H1 (cell line): ENCODE measurements at regions not wholly inside any gene's neighbourhood (a gene's known extent, or its start where the extent isn't known, plus 50 kb on each side); places are given as distances from the start of the nearest gene placed in this dataset.

Source experiments
- CTCF ChIA-PET: fragments of 300-600 bp; sonication (Branson Sonifier 250); formaldehyde crosslinking; loops from one replicate; lab custom pipeline; 2021; ENCODE audit not compliant: partially characterized antibody; lab: Charles Lee
- POLR2A ChIA-PET: fragments of 300-600 bp; sonication (Branson Sonifier 250); formaldehyde crosslinking; loops from one replicate; lab custom pipeline; 2021; ENCODE audit warnings: inconsistent platforms; ENCODE audit not compliant: partially characterized antibody; lab: Charles Lee
- DNase-seq, 2 experiments: peaks; one replicate each; pipeline versions ENCODE4 v3.0.0 to v3.0.0-alpha.2; 2010 to 2022; ENCODE audit warnings: low spot score in 2 of 2, low read depth in 1 of 2, mixed read lengths in 1 of 2
- FAIRE-seq: peaks from 2 replicates; lab custom pipeline; 2011; peaks lifted over from hg19 to GRCh38; lab: Jason Lieb, UNC
- H2AFZ ChIP-seq: 2 replicates; pipeline ENCODE4 v1.8.1; 2012; ENCODE audit warnings: low read length, inconsistent platforms
- H2AK5ac ChIP-seq: 2 replicates; pipeline ENCODE4 v1.6.1; 2013; ENCODE audit warnings: low read depth, low read length
- H2BK120ac ChIP-seq: replicated peaks from 2 replicates; pipeline ENCODE3; 2013; ENCODE audit warnings: low read depth, low read length, inconsistent platforms
- H2BK12ac ChIP-seq: 2 replicates; pipeline ENCODE4 v1.6.1; 2013; ENCODE audit warnings: low read depth, low read length
- H2BK15ac ChIP-seq: 2 replicates; pipeline ENCODE4 v1.6.1; 2013; ENCODE audit warnings: low read length
- H2BK20ac ChIP-seq: 2 replicates; pipeline ENCODE4 v1.6.1; 2013; ENCODE audit warnings: low read length
- H2BK5ac ChIP-seq: 2 replicates; pipeline ENCODE4 v1.6.1; 2013; ENCODE audit warnings: low read depth, low read length
- H3K14ac ChIP-seq: 2 replicates; pipeline ENCODE4 v1.6.1; 2013; ENCODE audit warnings: inconsistent platforms; ENCODE audit not compliant: insufficient read length
- H3K18ac ChIP-seq: 2 replicates; pipeline ENCODE4 v1.6.1; 2013; ENCODE audit warnings: low read length; ENCODE audit errors: extremely low read depth
- H3K23ac ChIP-seq: 2 replicates; pipeline ENCODE4 v1.6.1; 2013; ENCODE audit warnings: inconsistent platforms; ENCODE audit not compliant: insufficient read length
- H3K23me2 ChIP-seq: 2 replicates; pipeline ENCODE4 v1.6.1; 2013; ENCODE audit warnings: low read depth, low read length
- H3K27ac ChIP-seq: 2 replicates; pipeline ENCODE4 v1.6.1; 2011; ENCODE audit warnings: low read depth, low read length, inconsistent platforms
- H3K27me3 ChIP-seq, 4 experiments: replicated peaks in 1 of 4; 1 replicate in 1 of 4; 2 replicates in 3 of 4; pipeline versions ENCODE4 v1.6.1 to v1.8.1; 2011 to 2013; ENCODE audit warnings: low read length in 3 of 4, mild to moderate bottlenecking in 3 of 4, inconsistent platforms in 2 of 4, mixed read lengths in 2 of 4, moderate library complexity in 1 of 4; ENCODE audit not compliant: control insufficient read depth in 3 of 4, insufficient read depth in 3 of 4; ENCODE audit errors: extremely low read depth in 1 of 4
- H3K36me3 ChIP-seq, 4 experiments: 2 replicates each; pipeline versions ENCODE4 v1.6.1 to v1.8.1; 2011 to 2013; ENCODE audit warnings: mild to moderate bottlenecking in 4 of 4, low read length in 3 of 4, moderate library complexity in 2 of 4, control low read depth in 1 of 4, inconsistent platforms in 1 of 4; ENCODE audit not compliant: insufficient read depth in 4 of 4, control insufficient read depth in 2 of 4
- H3K4ac ChIP-seq: replicated peaks from 2 replicates; pipeline ENCODE3; 2013; ENCODE audit warnings: low read length, low read depth, mixed read lengths, inconsistent platforms; ENCODE audit not compliant: insufficient read length
- H3K4me1 ChIP-seq, 4 experiments: replicated peaks in 1 of 4; 1 replicate in 1 of 4; 2 replicates in 3 of 4; pipeline versions ENCODE4 v1.6.1 to v1.8.1; 2011 to 2013; ENCODE audit warnings: low read length in 3 of 4, inconsistent platforms in 2 of 4, mixed read lengths in 1 of 4; ENCODE audit not compliant: insufficient read depth in 4 of 4, control insufficient read depth in 3 of 4
- H3K4me2 ChIP-seq, 2 experiments: 2 replicates each; pipeline versions ENCODE4 v1.6.1 to v1.8.1; 2011 to 2013; ENCODE audit warnings: low read depth in 2 of 2, low read length in 2 of 2, control low read depth in 1 of 2, inconsistent platforms in 1 of 2, mild to moderate bottlenecking in 1 of 2; ENCODE audit not compliant: insufficient read depth in 1 of 2
- H3K4me3 ChIP-seq, 4 experiments: fragments of 200-600, 300-600 bp in 1 of 4; sonication (generic), shearing (Covaris generic), sonication (Bioruptor Twin) in 1 of 4; 2 replicates each; pipeline versions ENCODE4 v1.5.1 to v1.8.1; 2011 to 2016; ENCODE audit warnings: low read length in 4 of 4, low read depth in 3 of 4, control low read depth in 2 of 4, inconsistent platforms in 2 of 4, mild to moderate bottlenecking in 2 of 4, mixed read lengths in 1 of 4, moderate library complexity in 1 of 4; ENCODE audit not compliant: insufficient read depth in 2 of 4; ENCODE audit errors: extremely low read depth in 1 of 4
- H3K56ac ChIP-seq: replicated peaks from 2 replicates; pipeline ENCODE3; 2013; ENCODE audit warnings: low read depth, mild to moderate bottlenecking, mixed read lengths, low read length, inconsistent platforms; ENCODE audit not compliant: insufficient read length
- H3K79me1 ChIP-seq: 2 replicates; pipeline ENCODE4 v1.6.1; 2013; ENCODE audit warnings: low read depth, low read length, control low read depth
- H3K79me2 ChIP-seq, 2 experiments: 2 replicates each; pipeline versions ENCODE4 v1.6.1 to v1.8.1; 2012 to 2013; ENCODE audit warnings: low read length in 2 of 2, mild to moderate bottlenecking in 2 of 2, inconsistent platforms in 1 of 2; ENCODE audit not compliant: insufficient read depth in 2 of 2, control insufficient read depth in 1 of 2
- H3K9ac ChIP-seq, 4 experiments: replicated peaks in 1 of 4; 1 replicate in 1 of 4; 2 replicates in 3 of 4; pipeline versions ENCODE4 v1.6.1 to v1.8.1; 2011 to 2013; ENCODE audit warnings: low read depth in 3 of 4, low read length in 3 of 4, control low read depth in 2 of 4, mild to moderate bottlenecking in 2 of 4, moderate library complexity in 2 of 4, inconsistent platforms in 1 of 4; ENCODE audit errors: extremely low read depth in 1 of 4
- H3K9me3 ChIP-seq, 2 experiments: 2 replicates each; pipeline versions ENCODE4 v1.6.1 to v1.8.1; 2012 to 2013; ENCODE audit warnings: mild to moderate bottlenecking in 2 of 2, moderate library complexity in 2 of 2, control low read depth in 1 of 2, inconsistent platforms in 1 of 2, low read depth in 1 of 2, low read length in 1 of 2, mixed read lengths in 1 of 2; ENCODE audit not compliant: insufficient read depth in 2 of 2
- H4K20me1 ChIP-seq, 2 experiments: replicated peaks in 1 of 2; 2 replicates each; pipeline versions ENCODE3 to v1.8.1; 2011 to 2013; ENCODE audit warnings: inconsistent platforms in 2 of 2, low read length in 2 of 2, mild to moderate bottlenecking in 1 of 2; ENCODE audit not compliant: insufficient read depth in 2 of 2, control insufficient read depth in 1 of 2
- H4K5ac ChIP-seq: 2 replicates; pipeline ENCODE4 v1.6.1; 2013; ENCODE audit warnings: low read length, low read depth, mixed read lengths, inconsistent platforms; ENCODE audit not compliant: insufficient read length
- H4K8ac ChIP-seq: 2 replicates; pipeline ENCODE4 v1.8.0; 2013; ENCODE audit warnings: mild to moderate bottlenecking, moderate library complexity, low read length, inconsistent platforms; ENCODE audit not compliant: insufficient read depth; ENCODE audit errors: extremely low read depth
- H4K91ac ChIP-seq: replicated peaks from 2 replicates; pipeline ENCODE3; 2013; ENCODE audit warnings: low read length, mixed read lengths, inconsistent platforms; ENCODE audit not compliant: insufficient read length
- BCL11A ChIP-seq, 2 experiments: IDR thresholded peaks; one replicate each; pipeline ENCODE4 v1.6.1; 2011; ENCODE audit warnings: low read depth in 2 of 2, low read length in 2 of 2, mild to moderate bottlenecking in 2 of 2
- CTBP2 ChIP-seq: IDR thresholded peaks from 2 replicates; pipeline ENCODE4 v1.7.0; 2011; ENCODE audit warnings: borderline replicate concordance, mild to moderate bottlenecking, moderate library complexity, mixed read lengths, low read length; ENCODE audit not compliant: insufficient read depth, insufficient read length
- FOSL1 ChIP-seq: IDR thresholded peaks from 2 replicates; pipeline ENCODE4 v1.6.1; 2011; ENCODE audit warnings: mild to moderate bottlenecking, low read depth, low read length, moderate library complexity; ENCODE audit not compliant: insufficient read depth
- JUN ChIP-seq: IDR thresholded peaks from 2 replicates; pipeline ENCODE4 v1.6.1; 2011; ENCODE audit warnings: low read depth, mild to moderate bottlenecking, improper control_type of control experiment, low read length
- JUND ChIP-seq: IDR thresholded peaks from 2 replicates; pipeline ENCODE4 v1.6.1; 2011; ENCODE audit warnings: mild to moderate bottlenecking, improper control_type of control experiment, low read length
- KDM5A ChIP-seq: fragments of 200-600 bp; IDR thresholded peaks from 2 replicates; pipeline ENCODE4 v1.7.1; 2012; ENCODE audit warnings: mild to moderate bottlenecking, low read length, inconsistent platforms, mixed read lengths
- NRF1 ChIP-seq: IDR thresholded peaks from 2 replicates; pipeline ENCODE4 v1.6.1; 2011; ENCODE audit warnings: mild to moderate bottlenecking, low read depth, low read length, improper control_type of control experiment
- RXRA ChIP-seq: IDR thresholded peaks from 2 replicates; pipeline ENCODE4 v1.6.1; 2011; ENCODE audit warnings: low read depth, mild to moderate bottlenecking, low read length, moderate library complexity; ENCODE audit not compliant: insufficient read depth
- SIN3A ChIP-seq, 2 experiments: IDR thresholded peaks in 1 of 2; conservative IDR thresholded peaks in 1 of 2; 2 replicates each; pipeline ENCODE4 v1.6.1; 2011 to 2012; ENCODE audit warnings: low read length in 2 of 2, improper control_type of control experiment in 1 of 2, low read depth in 1 of 2, mild to moderate bottlenecking in 1 of 2
- TAF1 ChIP-seq: IDR thresholded peaks from 2 replicates; pipeline ENCODE4 v1.6.1; 2011; ENCODE audit warnings: mild to moderate bottlenecking, low read depth, low read length
- TBP ChIP-seq: IDR thresholded peaks from 2 replicates; pipeline ENCODE4 v1.6.1; 2011; ENCODE audit warnings: low read depth, low read length, improper control_type of control experiment
- USF2 ChIP-seq: IDR thresholded peaks from 2 replicates; pipeline ENCODE4 v1.6.1; 2011; ENCODE audit warnings: low read length, improper control_type of control experiment
- WGBS, 2 experiments: shearing (Covaris generic) in 1 of 2; methylation state at CpG; one replicate each; pipeline versions ENCODE4 v1.1.6 to v1.1.7; 2013 to 2015; ENCODE audit warnings: low lambda C conversion rate in 2 of 2, mixed read lengths in 2 of 2, inconsistent platforms in 1 of 2, low coverage in 1 of 2, missing lambda C conversion rate in 1 of 2; ENCODE audit not compliant: insufficient replicate concordance in 2 of 2, insufficient coverage in 1 of 2, insufficient read length in 1 of 2; ENCODE audit errors: extremely low coverage in 1 of 2, missing lambda C conversion rate in 1 of 2; 5-methylcytosine and 5-hydroxymethylcytosine counted together

GRCh38 chr13:64817691-64818090 lies 2412.4 kb downstream of the PCDH9 start:
- no peaks in the 10 kb centered on the region for H3K27me3 ChIP-seq
- H3K79me2 ChIP-seq: no peaks in the 10 kb centered on the region
- no peak overlapping the region for H3K4ac ChIP-seq
- H2BK20ac ChIP-seq: no peak overlapping the region
- no peak overlapping the region for H3K14ac ChIP-seq
- H4K5ac ChIP-seq: no peak overlapping the region
- no peak overlapping the region for H2AK5ac ChIP-seq
- TF ChIP-seq USF2 (no peak), KDM5A (no peak), JUN (no peak), CTBP2 (no peak), TBP (no peak), FOSL1 (no peak), JUND (no peak), BCL11A (IDR thresholded peaks at IDR 0.05; ENCODE audit: low read depth in 2 of 2, low read length in 2 of 2) (no peak), TAF1 (no peak), RXRA (no peak), SIN3A (conservative IDR thresholded peaks at IDR 0.05 in 1 of 2, IDR thresholded peaks at IDR 0.05 in 1 of 2; ENCODE audit: low read depth in 1 of 2, low read length in 2 of 2) (no peak), NRF1 (no peak)
- no peak overlapping the region for H2BK15ac ChIP-seq
- H3K18ac ChIP-seq: no peak overlapping the region
- H3K4me1 ChIP-seq: no peaks in the 10 kb centered on the region
- no peaks in the 10 kb centered on the region for H3K79me1 ChIP-seq
- DNase-seq: no peak
- no peak overlapping the region for H3K4me2 ChIP-seq
- no peak overlapping the region for H3K4me3 ChIP-seq
- H2BK5ac ChIP-seq: no peak overlapping the region
- H4K20me1 ChIP-seq: no peaks in the 10 kb centered on the region
- no peak overlapping the region for H2BK12ac ChIP-seq
- no peak overlapping the region for H3K56ac ChIP-seq
- 89% methylated on average over 3 of the region's 3 CpGs; no CpG with 5 or more reads in 1 of the 2 experiments for WGBS, 2 experiments
- no peak overlapping the region for H4K8ac ChIP-seq
- H3K23me2 ChIP-seq: no peaks in the 10 kb centered on the region
- H3K27ac ChIP-seq: no peak overlapping the region
- no peak for FAIRE-seq
- H3K23ac ChIP-seq: no peak overlapping the region
- ChIA-PET POLR2A (no interaction called here), CTCF (interaction anchor here (0.6 kb wide), 1 partner anchor 270 kb away, joined by 3 read pairs; no protein-coding TSS in a partner anchor)
- H2BK120ac ChIP-seq: no peak overlapping the region
- no peak overlapping the region for H2AFZ ChIP-seq
- H4K91ac ChIP-seq: no peak overlapping the region
- no peaks in the 10 kb centered on the region for H3K36me3 ChIP-seq
- no peaks in the 10 kb centered on the region for H3K9me3 ChIP-seq
- H3K9ac ChIP-seq: no peak overlapping the region
